ENCODE measurements at regions not wholly inside any gene's neighbourhood (a gene's known extent, or its start where the extent isn't known, plus 50 kb on each side); places are given as distances from the start of the nearest gene placed in this dataset.
"Not testable (repeated sequence)": the region's sequence is repeated elsewhere in the genome, so short reads cannot be mapped to it uniquely, and the experiment has no call there.

- DNase-seq: no peak
Observed at GRCh38 chr4:161329852-161330251, 833.9 kb downstream of the FSTL5 start.

- no peak for DNase-seq
Observed at GRCh38 chr4:161321706-161322105, 842.1 kb downstream of the FSTL5 start.

GRCh38 chr4:161320377-161320776 is 843.4 kb downstream of the FSTL5 start:
- DNase-seq: no peak

- no peak for DNase-seq
Observed at GRCh38 chr4:161317000-161317399, 846.8 kb downstream of the FSTL5 start.

GRCh38 chr4:161314371-161314770 is 849.4 kb downstream of the FSTL5 start:
- DNase-seq: no peak

GRCh38 chr4:161303551-161303950 is 860.2 kb downstream of the FSTL5 start:
- DNase-seq: no peak

GRCh38 chr4:161291222-161291621 is 872.6 kb downstream of the FSTL5 start:
- no peak for DNase-seq

- DNase-seq: no peak
Observed at GRCh38 chr4:161287678-161288352, 876.0 kb downstream of the FSTL5 start.

- DNase-seq: no peak
Observed at GRCh38 chr4:161285461-161285860, 878.3 kb downstream of the FSTL5 start.

GRCh38 chr4:161280929-161281328 is 882.9 kb downstream of the FSTL5 start:
- no peak for DNase-seq

- no peak for DNase-seq
Observed at GRCh38 chr4:161279095-161279494, 884.7 kb downstream of the FSTL5 start.

- not testable (repeated sequence) for DNase-seq
Observed at GRCh38 chr4:161277150-161277787, 886.5 kb downstream of the FSTL5 start.

- DNase-seq: no peak
Observed at GRCh38 chr4:161273607-161274006, 890.2 kb downstream of the FSTL5 start.

- no peak for DNase-seq
Observed at GRCh38 chr4:161260819-161261218, 903.0 kb downstream of the FSTL5 start.

GRCh38 chr4:161256716-161257115 is 907.1 kb downstream of the FSTL5 start:
- no peak for DNase-seq

GRCh38 chr4:161256172-161256571 is 907.6 kb downstream of the FSTL5 start:
- no peak for DNase-seq

GRCh38 chr4:161254375-161254774 is 909.4 kb downstream of the FSTL5 start:
- no peak for DNase-seq

- DNase-seq: no peak
Observed at GRCh38 chr4:161252520-161253141, 911.2 kb downstream of the FSTL5 start.

- DNase-seq: no peak
Observed at GRCh38 chr4:161249779-161250440, 913.9 kb downstream of the FSTL5 start.

- DNase-seq: no peak
Observed at GRCh38 chr4:161248880-161249279, 914.9 kb downstream of the FSTL5 start.

GRCh38 chr4:161247831-161248230 is 916.0 kb downstream of the FSTL5 start:
- no peak for DNase-seq

GRCh38 chr4:161238033-161238432 is 925.8 kb downstream of the FSTL5 start:
- DNase-seq: no peak

GRCh38 chr4:161237495-161237894 is 926.3 kb downstream of the FSTL5 start:
- no peak for DNase-seq

GRCh38 chr4:161225327-161225726 is 938.5 kb downstream of the FSTL5 start:
- DNase-seq: no peak

Data from NCI-H446 treated with DMSO at 0.1 percent for 48 hours (cell line).